A673 (cell line): ENCODE measurements at regions not wholly inside any gene's neighbourhood (a gene's known extent, or its start where the extent isn't known, plus 50 kb on each side); places are given as distances from the start of the nearest gene placed in this dataset.
"Not testable (repeated sequence)": the region's sequence is repeated elsewhere in the genome, so short reads cannot be mapped to it uniquely, and the experiment has no call there.

Experiments
- BruUV-seq: library from RNA; stranded (reverse); fragments of 400-500 nt; replicated peaks from 2 replicates; lab custom pipeline; 2021; lab: Mats Ljungman, UMichigan
- CTCF ChIA-PET: fragments of 300-600 bp; sonication (Branson Sonifier 250); formaldehyde crosslinking; loops from one replicate; lab custom pipeline; 2022; ENCODE audit warnings: antibody characterized with exemption; lab: Charles Lee
- POLR2A ChIA-PET: fragments of 300-600 bp; sonication (Branson Sonifier 250); formaldehyde crosslinking; loops from one replicate; lab custom pipeline; 2022; ENCODE audit warnings: antibody characterized with exemption; ENCODE audit not compliant: low non-redundant PET; lab: Charles Lee
- DNase-seq: peaks from one replicate; pipeline ENCODE4 v3.0.0-alpha.2; 2015; ENCODE audit warnings: low spot score
- H3K27ac ChIP-seq: fragments of 200-600 bp; sonication (generic); 2 replicates; pipeline ENCODE4 v1.5.1; 2016; ENCODE audit warnings: mixed run types, low read depth, mild to moderate bottlenecking, mixed read lengths, antibody characterized with exemption, low read length; ENCODE audit not compliant: poor library complexity, severe bottlenecking
- H3K27me3 ChIP-seq: fragments of 200-600 bp; sonication (generic); replicated peaks from 2 replicates; pipeline ENCODE4 v1.6.1; 2017; ENCODE audit warnings: mixed run types, low read depth, mild to moderate bottlenecking, mixed read lengths, antibody characterized with exemption, low read length; ENCODE audit not compliant: insufficient read depth, poor library complexity
- H3K36me3 ChIP-seq: fragments of 200-600 bp; sonication (generic); 2 replicates; pipeline ENCODE4 v1.6.1; 2016; ENCODE audit warnings: mixed run types, mild to moderate bottlenecking, mixed read lengths, antibody characterized with exemption, low read length; ENCODE audit not compliant: insufficient read depth, poor library complexity, severe bottlenecking
- H3K4me1 ChIP-seq: fragments of 200-600 bp; sonication (generic); 2 replicates; pipeline ENCODE4 v1.6.1; 2017; ENCODE audit warnings: mixed run types, mild to moderate bottlenecking, mixed read lengths, antibody characterized with exemption, low read length; ENCODE audit not compliant: insufficient read depth, poor library complexity, severe bottlenecking
- H3K4me3 ChIP-seq: fragments of 200-600 bp; sonication (generic); 2 replicates; pipeline ENCODE4 v1.5.1; 2016; ENCODE audit warnings: low read depth, mixed run types, mild to moderate bottlenecking, mixed read lengths, low read length; ENCODE audit not compliant: poor library complexity, severe bottlenecking
- H3K9me3 ChIP-seq: fragments of 200-600 bp; sonication (generic); 2 replicates; pipeline ENCODE4 v1.6.1; 2016; ENCODE audit warnings: mixed run types, low read depth, mild to moderate bottlenecking, mixed read lengths, antibody characterized with exemption, low read length; ENCODE audit not compliant: poor library complexity, severe bottlenecking
- CTCF ChIP-seq: fragments of 300-800, 200-600 bp; sonication (generic); conservative IDR thresholded peaks from 2 replicates; pipeline ENCODE4 v1.5.1; 2017; ENCODE audit warnings: low read depth, mild to moderate bottlenecking, antibody characterized with exemption, low read length, moderate library complexity, mixed read lengths
- EZH2 ChIP-seq: fragments of 200-600 bp; sonication (generic); IDR thresholded peaks from 2 replicates; pipeline ENCODE4 v1.6.1; 2017; ENCODE audit warnings: borderline replicate concordance, low read depth, mild to moderate bottlenecking, mixed read lengths, antibody characterized with exemption, low read length; ENCODE audit not compliant: poor library complexity, severe bottlenecking
- intact Hi-C: fragments of 100-400 bp; cut with micrococcal nuclease; formaldehyde crosslinking; loops from one replicate; pipeline ENCODE4 v1.10.0; 2022; ENCODE audit not compliant: unreplicated experiment

- POLR2A ChIA-PET = no interaction called here
- no peaks in the 10 kb centered on the region for H3K4me1 ChIP-seq
- intact Hi-C loops = no loop called here
- CTCF ChIA-PET = no interaction called here
- no peak overlapping the region for H3K27ac ChIP-seq
- no peaks in the 10 kb centered on the region for H3K27me3 ChIP-seq
- BruUV-seq = no TSS peak
- no peaks in the 10 kb centered on the region for H3K36me3 ChIP-seq
- peaks cover 19% of the 10 kb centered on the region for H3K9me3 ChIP-seq
- no peak for DNase-seq
- no peak overlapping the region for H3K4me3 ChIP-seq
- no peak for TF ChIP-seq EZH2
- no peak for TF ChIP-seq CTCF
These were observed 844.9 kb upstream of the COBL start for GRCh38 chr7:52161483-52161882.

- intact Hi-C loops, POLR2A ChIA-PET, H3K36me3 ChIP-seq, H3K4me1 ChIP-seq, DNase-seq, CTCF ChIA-PET, H3K4me3 ChIP-seq, H3K27me3 ChIP-seq, BruUV-seq, H3K27ac ChIP-seq: not testable (repeated sequence)
- peaks cover 38% of the 10 kb centered on the region for H3K9me3 ChIP-seq
These were observed 842.8 kb upstream of the COBL start for GRCh38 chr7:52159421-52159820.

- H3K4me1 ChIP-seq = no peaks in the 10 kb centered on the region
- TF ChIP-seq EZH2 (no peak), CTCF (no peak)
- BruUV-seq = no TSS peak
- DNase-seq = no peak
- no peaks in the 10 kb centered on the region for H3K36me3 ChIP-seq
- H3K27ac ChIP-seq = no peak overlapping the region
- no peaks in the 10 kb centered on the region for H3K27me3 ChIP-seq
- CTCF ChIA-PET = no interaction called here
- POLR2A ChIA-PET = no interaction called here
- intact Hi-C loops = no loop called here
- H3K9me3 ChIP-seq = peaks cover 62% of the 10 kb centered on the region
- H3K4me3 ChIP-seq = no peak overlapping the region
These were observed 837.8 kb upstream of the COBL start for GRCh38 chr7:52154382-52154781.

- TF ChIP-seq EZH2 (no peak), CTCF (no peak)
- no peaks in the 10 kb centered on the region for H3K4me1 ChIP-seq
- no peak overlapping the region for H3K4me3 ChIP-seq
- CTCF ChIA-PET = no interaction called here
- H3K27me3 ChIP-seq = no peaks in the 10 kb centered on the region
- no peaks in the 10 kb centered on the region for H3K36me3 ChIP-seq
- DNase-seq = no peak
- POLR2A ChIA-PET = no interaction called here
- H3K27ac ChIP-seq = no peak overlapping the region
- H3K9me3 ChIP-seq = peaks cover 49% of the 10 kb centered on the region
- BruUV-seq = no TSS peak
- intact Hi-C loops = no loop called here
These were observed 835.0 kb upstream of the COBL start for GRCh38 chr7:52151559-52151958.
